Chondrocyte (in vitro differentiated cells): ENCODE measurements at regions not wholly inside any gene's neighbourhood (a gene's known extent, or its start where the extent isn't known, plus 50 kb on each side); places are given as distances from the start of the nearest gene placed in this dataset.

Source experiments
- DNase-seq: peaks from one replicate; pipeline ENCODE4 v3.0.0; 2021; ENCODE audit warnings: mixed read lengths, low spot score
- H3K27ac Mint-ChIP-seq: one replicate; pipeline ENCODE4 v1.8.0; 2021; ENCODE audit warnings: mild to moderate bottlenecking, moderate library complexity, mixed read lengths; ENCODE audit not compliant: unreplicated experiment
- H3K27me3 Mint-ChIP-seq: 2 replicates; pipeline ENCODE4 v1.8.0; 2021; ENCODE audit warnings: low read depth, mixed read lengths
- H3K36me3 Mint-ChIP-seq: 2 replicates; pipeline ENCODE4 v1.8.0; 2021; ENCODE audit warnings: low read depth, mixed read lengths
- H3K4me1 Mint-ChIP-seq: 2 replicates; pipeline ENCODE4 v1.8.0; 2021; ENCODE audit warnings: low read depth, mild to moderate bottlenecking, mixed read lengths
- H3K4me3 Mint-ChIP-seq: one replicate; pipeline ENCODE4 v1.8.0; 2021; ENCODE audit warnings: mild to moderate bottlenecking, moderate library complexity, mixed read lengths; ENCODE audit not compliant: unreplicated experiment
- H3K9me3 Mint-ChIP-seq: 2 replicates; pipeline ENCODE4 v1.8.0; 2021; ENCODE audit warnings: low read depth, mixed read lengths
- TF ChIP-seq, protein P1 (sequence below): fragments of 200-600 bp; sonication (generic); IDR thresholded peaks from 2 replicates; pipeline ENCODE4 v1.5.0; 2021; ENCODE audit warnings: antibody characterized with exemption, mild to moderate bottlenecking, moderate library complexity

DNA sequence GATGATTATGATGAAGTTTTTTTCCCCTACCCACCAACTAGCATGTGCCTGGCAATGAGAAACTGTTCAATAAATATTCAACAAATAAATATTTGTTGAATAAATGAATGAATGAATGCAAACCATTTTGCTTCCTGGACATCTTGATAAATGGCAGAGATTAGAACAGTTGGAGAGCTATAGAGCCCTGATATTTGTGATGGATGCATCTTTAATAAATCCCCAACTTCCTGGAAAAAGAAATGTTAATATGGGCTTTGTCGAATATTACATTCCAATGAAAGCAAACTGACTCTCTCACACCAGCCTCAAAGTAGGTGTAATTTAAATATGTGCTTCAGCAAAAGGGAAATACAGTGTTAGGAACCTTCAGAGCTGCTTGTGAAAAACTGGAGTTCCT is 419.7 kb downstream of the MID1IP1 start:
- Mint-ChIP-seq H3K27ac (no peak overlapping the region), H3K4me1 (no peaks in the 10 kb centered on the region), H3K4me3 (no peak overlapping the region), H3K27me3 (peaks cover 9% of the 10 kb centered on the region), H3K9me3 (peaks cover 18% of the 10 kb centered on the region), H3K36me3 (no peaks in the 10 kb centered on the region)
- TF ChIP-seq, protein P1, sequence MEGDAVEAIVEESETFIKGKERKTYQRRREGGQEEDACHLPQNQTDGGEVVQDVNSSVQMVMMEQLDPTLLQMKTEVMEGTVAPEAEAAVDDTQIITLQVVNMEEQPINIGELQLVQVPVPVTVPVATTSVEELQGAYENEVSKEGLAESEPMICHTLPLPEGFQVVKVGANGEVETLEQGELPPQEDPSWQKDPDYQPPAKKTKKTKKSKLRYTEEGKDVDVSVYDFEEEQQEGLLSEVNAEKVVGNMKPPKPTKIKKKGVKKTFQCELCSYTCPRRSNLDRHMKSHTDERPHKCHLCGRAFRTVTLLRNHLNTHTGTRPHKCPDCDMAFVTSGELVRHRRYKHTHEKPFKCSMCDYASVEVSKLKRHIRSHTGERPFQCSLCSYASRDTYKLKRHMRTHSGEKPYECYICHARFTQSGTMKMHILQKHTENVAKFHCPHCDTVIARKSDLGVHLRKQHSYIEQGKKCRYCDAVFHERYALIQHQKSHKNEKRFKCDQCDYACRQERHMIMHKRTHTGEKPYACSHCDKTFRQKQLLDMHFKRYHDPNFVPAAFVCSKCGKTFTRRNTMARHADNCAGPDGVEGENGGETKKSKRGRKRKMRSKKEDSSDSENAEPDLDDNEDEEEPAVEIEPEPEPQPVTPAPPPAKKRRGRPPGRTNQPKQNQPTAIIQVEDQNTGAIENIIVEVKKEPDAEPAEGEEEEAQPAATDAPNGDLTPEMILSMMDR, result no peak
- no peak for DNase-seq

DNA sequence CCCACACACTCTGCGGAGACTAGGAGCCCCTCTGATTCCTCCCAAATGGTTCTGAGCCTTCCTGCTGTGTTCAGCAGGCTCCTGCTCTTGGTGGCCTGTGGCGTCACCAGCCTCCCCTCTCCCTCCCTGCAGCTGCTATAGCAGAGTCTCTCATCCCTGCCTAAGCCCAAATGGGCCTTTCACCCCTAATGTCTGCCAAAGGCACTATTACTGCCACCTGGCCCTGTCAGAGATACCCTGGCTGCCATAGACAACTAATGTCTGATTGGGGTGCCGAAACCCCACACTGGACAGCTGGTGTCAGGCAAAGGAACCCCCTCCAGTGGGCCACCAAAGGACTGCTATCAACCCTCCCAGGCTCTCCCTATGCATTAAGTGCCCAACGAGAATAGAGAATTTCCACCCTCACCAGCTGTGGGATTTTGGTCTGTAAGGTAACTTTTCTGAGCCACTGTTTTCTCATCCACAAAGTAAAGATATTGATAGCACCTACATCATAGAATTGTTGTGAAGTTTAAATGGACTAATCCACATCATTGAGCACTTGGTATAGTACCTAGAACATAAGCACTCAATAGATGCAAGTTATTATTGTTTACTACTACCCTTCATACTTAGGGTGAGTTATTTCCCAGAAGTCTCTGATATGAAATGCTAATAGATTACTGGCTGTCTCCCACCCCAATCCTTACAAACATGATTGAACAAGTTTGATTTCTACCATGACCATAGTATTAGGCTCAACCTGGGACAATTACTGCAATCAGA is 421.3 kb downstream of the MID1IP1 start:
- no peak overlapping the region for H3K4me3 Mint-ChIP-seq
- peaks cover 18% of the 10 kb centered on the region for H3K9me3 Mint-ChIP-seq
- peaks cover 9% of the 10 kb centered on the region for H3K27me3 Mint-ChIP-seq
- no peaks in the 10 kb centered on the region for H3K4me1 Mint-ChIP-seq
- H3K36me3 Mint-ChIP-seq, result no peaks in the 10 kb centered on the region
- no peak overlapping the region for H3K27ac Mint-ChIP-seq
- DNase-seq, result no peak
- TF ChIP-seq, protein P1, result no peak

DNA sequence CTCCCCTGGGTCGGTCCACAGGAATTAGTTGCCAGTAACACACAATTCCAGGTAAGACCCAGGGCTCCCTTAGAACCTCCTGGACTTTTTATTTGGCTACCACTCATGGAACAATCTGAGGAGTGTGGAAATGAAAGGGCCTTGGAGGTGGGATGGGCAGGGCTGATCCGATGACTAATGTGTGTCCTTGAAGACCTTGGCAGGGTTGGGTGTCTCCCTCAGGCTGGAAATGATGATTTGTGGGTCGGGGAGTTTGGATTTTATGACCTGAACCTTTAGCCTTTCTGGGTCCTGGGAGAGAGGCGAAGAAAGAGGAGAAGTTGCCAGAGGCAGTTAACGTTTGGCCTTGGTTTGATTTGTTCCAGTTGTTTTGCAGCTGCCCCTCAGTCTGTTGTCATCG is 425.0 kb downstream of the MID1IP1 start:
- Mint-ChIP-seq H3K4me3 (no peak overlapping the region), H3K27ac (no peak overlapping the region), H3K9me3 (peaks cover 10% of the 10 kb centered on the region), H3K4me1 (no peaks in the 10 kb centered on the region), H3K36me3 (no peaks in the 10 kb centered on the region), H3K27me3 (peaks cover 7% of the 10 kb centered on the region)
- TF ChIP-seq, protein P1, result no peak
- no peak for DNase-seq

DNA sequence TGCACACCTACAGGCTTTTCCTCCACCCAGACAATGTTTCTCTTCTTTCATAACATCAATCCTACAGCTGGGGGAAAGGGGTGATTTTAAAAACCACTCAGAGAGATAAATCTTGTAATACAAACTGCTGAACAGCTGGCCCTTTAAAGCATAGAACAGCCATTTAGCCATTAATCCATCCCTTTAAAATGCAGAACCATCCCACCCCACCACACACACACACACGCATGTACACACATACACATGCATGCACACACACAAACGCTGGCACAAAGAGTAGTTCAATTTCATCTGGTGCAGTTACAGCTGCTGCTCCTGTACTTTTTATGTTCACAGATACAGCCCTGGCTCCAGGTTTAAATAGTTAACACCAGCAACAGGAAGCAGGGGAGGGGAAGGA is 426.1 kb downstream of the MID1IP1 start:
- DNase-seq, result no peak
- TF ChIP-seq, protein P1, result no peak
- H3K4me1 Mint-ChIP-seq, result no peaks in the 10 kb centered on the region
- H3K36me3 Mint-ChIP-seq, result no peaks in the 10 kb centered on the region
- peaks cover 5% of the 10 kb centered on the region for H3K27me3 Mint-ChIP-seq
- H3K9me3 Mint-ChIP-seq, result peaks cover 11% of the 10 kb centered on the region
- H3K4me3 Mint-ChIP-seq, result no peak overlapping the region
- H3K27ac Mint-ChIP-seq, result no peak overlapping the region

DNA sequence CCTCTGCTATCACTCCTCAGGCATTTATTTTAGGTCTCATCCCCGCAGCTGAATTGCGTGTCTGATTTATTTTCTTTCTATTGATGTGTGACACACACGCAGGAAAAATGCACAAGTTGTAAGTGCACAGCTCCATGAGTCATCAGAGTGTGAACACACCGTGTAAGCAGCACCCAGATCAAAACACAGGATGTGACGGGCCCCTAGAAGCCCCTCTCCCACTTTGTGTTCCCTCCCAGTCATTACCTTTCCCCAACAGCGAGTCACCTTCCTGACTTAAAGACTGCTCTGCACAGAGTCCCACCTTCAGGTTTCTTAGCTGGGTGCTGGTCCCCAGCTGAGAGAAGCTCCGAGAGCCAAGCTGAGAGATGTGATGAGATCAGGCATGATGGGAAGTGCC is 436.7 kb downstream of the MID1IP1 start:
- Mint-ChIP-seq H3K4me1 (no peaks in the 10 kb centered on the region), H3K27me3 (peaks cover 8% of the 10 kb centered on the region), H3K9me3 (peaks cover 17% of the 10 kb centered on the region), H3K27ac (no peak overlapping the region), H3K36me3 (no peaks in the 10 kb centered on the region), H3K4me3 (no peak overlapping the region)
- no peak for DNase-seq
- TF ChIP-seq, protein P1, result no peak
